ENCODE measurements at regions not wholly inside any gene's neighbourhood (a gene's known extent, or its start where the extent isn't known, plus 50 kb on each side); places are given as distances from the start of the nearest gene placed in this dataset.

- no peak for DNase-seq (ENCODE audit: low spot score)
- intact Hi-C loops (cut with DNase I): no loop called here
These were observed 98.5 kb downstream of the HDGFL1 start for GRCh38 chr6:22667855-22668254.

GRCh38 chr6:22668307-22668706 is 98.9 kb downstream of the HDGFL1 start:
- DNase-seq (ENCODE audit: low spot score): no peak

GRCh38 chr6:22668717-22669116 is 99.4 kb downstream of the HDGFL1 start:
- no peak for DNase-seq (ENCODE audit: low spot score)
- intact Hi-C loops (cut with DNase I): no loop called here

More at GRCh38 chr6:22668307-22668706, 98.9 kb downstream of the HDGFL1 start:
- intact Hi-C loops (cut with DNase I): no loop called here

GRCh38 chr6:22670605-22671004 is 101.2 kb downstream of the HDGFL1 start:
- no peak for DNase-seq (ENCODE audit: low spot score)
- intact Hi-C loops (cut with DNase I): no loop called here

GRCh38 chr6:22673474-22673873 is 104.1 kb downstream of the HDGFL1 start:
- DNase-seq (ENCODE audit: low spot score): no peak
- intact Hi-C loops (cut with DNase I): no loop called here

- intact Hi-C loops (cut with DNase I): no loop called here
These were observed 111.6 kb downstream of the HDGFL1 start for GRCh38 chr6:22680950-22681349.

GRCh38 chr6:22681761-22682160 is 112.4 kb downstream of the HDGFL1 start:
- no peak for DNase-seq (ENCODE audit: low spot score)
- intact Hi-C loops (cut with DNase I): no loop called here

More at GRCh38 chr6:22680950-22681349, 111.6 kb downstream of the HDGFL1 start:
- DNase-seq (ENCODE audit: low spot score): no peak

- no peak for DNase-seq (ENCODE audit: low spot score)
- intact Hi-C loops (cut with DNase I): no loop called here
These were observed 113.6 kb downstream of the HDGFL1 start for GRCh38 chr6:22682979-22683378.

GRCh38 chr6:22690446-22690845 is 121.1 kb downstream of the HDGFL1 start:
- no peak for DNase-seq (ENCODE audit: low spot score)
- intact Hi-C loops (cut with DNase I): no loop called here

- DNase-seq (ENCODE audit: low spot score): no peak
- intact Hi-C loops (cut with DNase I): no loop called here
These were observed 124.8 kb downstream of the HDGFL1 start for GRCh38 chr6:22694092-22694724.

GRCh38 chr6:22696481-22696880 is 127.1 kb downstream of the HDGFL1 start:
- intact Hi-C loops (cut with DNase I): no loop called here
- no peak for DNase-seq (ENCODE audit: low spot score)

GRCh38 chr6:22697306-22697705 is 127.9 kb downstream of the HDGFL1 start:
- DNase-seq (ENCODE audit: low spot score): no peak
- intact Hi-C loops (cut with DNase I): no loop called here

- DNase-seq (ENCODE audit: low spot score): no peak
- intact Hi-C loops (cut with DNase I): no loop called here
These were observed 129.8 kb downstream of the HDGFL1 start for GRCh38 chr6:22699151-22699550.

- intact Hi-C loops (cut with DNase I): no loop called here
- DNase-seq (ENCODE audit: low spot score): no peak
These were observed 137.3 kb downstream of the HDGFL1 start for GRCh38 chr6:22706651-22707050.

- DNase-seq (ENCODE audit: low spot score): no peak
- intact Hi-C loops (cut with DNase I): no loop called here
These were observed 139.1 kb downstream of the HDGFL1 start for GRCh38 chr6:22708469-22708868.

- DNase-seq (ENCODE audit: low spot score): no peak
- intact Hi-C loops (cut with DNase I): no loop called here
These were observed 140.4 kb downstream of the HDGFL1 start for GRCh38 chr6:22709803-22710202.

- intact Hi-C loops (cut with DNase I): no loop called here
- DNase-seq (ENCODE audit: low spot score): no peak
These were observed 147.4 kb downstream of the HDGFL1 start for GRCh38 chr6:22716721-22717120.

GRCh38 chr6:22717915-22718314 is 148.5 kb downstream of the HDGFL1 start:
- intact Hi-C loops (cut with DNase I): no loop called here
- DNase-seq (ENCODE audit: low spot score): no peak

GRCh38 chr6:22722913-22723312 is 153.5 kb downstream of the HDGFL1 start:
- intact Hi-C loops (cut with DNase I): no loop called here
- DNase-seq (ENCODE audit: low spot score): no peak

- no peak for DNase-seq (ENCODE audit: low spot score)
- intact Hi-C loops (cut with DNase I): no loop called here
These were observed 157.6 kb downstream of the HDGFL1 start for GRCh38 chr6:22726966-22727365.

- DNase-seq (ENCODE audit: low spot score): no peak
- intact Hi-C loops (cut with DNase I): no loop called here
These were observed 158.3 kb downstream of the HDGFL1 start for GRCh38 chr6:22727710-22728109.
